ENCODE measurements at regions not wholly inside any gene's neighbourhood (a gene's known extent, or its start where the extent isn't known, plus 50 kb on each side); places are given as distances from the start of the nearest gene placed in this dataset.

- intact Hi-C loops (cut with micrococcal nuclease; ENCODE audit: unreplicated experiment): no loop called here
- Histone ChIP-seq H3K9me2 (ENCODE audit: insufficient read depth) (no peaks in the 10 kb centered on the region), H3K36me3 (ENCODE audit: low read depth) (no peaks in the 10 kb centered on the region), H4K20me1 (ENCODE audit: insufficient read depth) (no peaks in the 10 kb centered on the region), H3F3A (ENCODE audit: insufficient read depth, low read depth) (no peaks in the 10 kb centered on the region), H3K27ac (no peak overlapping the region), H3K27me3 (ENCODE audit: insufficient read depth, low read depth) (no peaks in the 10 kb centered on the region), H3K4me3 (no peak overlapping the region), H2AFZ (no peak overlapping the region), H3K4me1 (replicated peaks; ENCODE audit: insufficient read depth) (no peaks in the 10 kb centered on the region), H3K79me2 (ENCODE audit: low read depth) (no peaks in the 10 kb centered on the region), H3K4me2 (no peak overlapping the region), H3K9me3 (ENCODE audit: insufficient read depth, low read depth) (no peaks in the 10 kb centered on the region)
- no peak for DNase-seq
- POLR2A ChIA-PET (ENCODE audit: unreplicated experiment): interaction anchor here (0.6 kb wide), 1 partner anchor 115 kb away, joined by 4 read pairs; the partner anchor contains the start of gene KRAS
- no peak for TF ChIP-seq CTCF (conservative IDR thresholded peaks at IDR 0.05)
- TF ChIP-seq EZH2 (IDR thresholded peaks at IDR 0.05; ENCODE audit: low read depth): no peak
- no TSS peak for BruUV-seq (replicated peaks)
- CTCF ChIA-PET: no interaction called here
Observed at GRCh38 chr12:25366122-25366521, 115.4 kb upstream of the KRAS start.

- H3K4me3 ChIP-seq: no peak overlapping the region
- H3K4me2 ChIP-seq: no peak overlapping the region
- DNase-seq: no peak
- no peaks in the 10 kb centered on the region for H3F3A ChIP-seq (ENCODE audit: insufficient read depth, low read depth)
- no peaks in the 10 kb centered on the region for H3K9me2 ChIP-seq (ENCODE audit: insufficient read depth)
- BruUV-seq (replicated peaks): no TSS peak
- no peaks in the 10 kb centered on the region for H3K9me3 ChIP-seq (ENCODE audit: insufficient read depth, low read depth)
- H3K79me2 ChIP-seq (ENCODE audit: low read depth): no peaks in the 10 kb centered on the region
- H4K20me1 ChIP-seq (ENCODE audit: insufficient read depth): no peaks in the 10 kb centered on the region
- no peaks in the 10 kb centered on the region for H3K36me3 ChIP-seq (ENCODE audit: low read depth)
- no peak overlapping the region for H2AFZ ChIP-seq
- intact Hi-C loops (cut with micrococcal nuclease; ENCODE audit: unreplicated experiment): no loop called here
- POLR2A ChIA-PET (ENCODE audit: unreplicated experiment): no interaction called here
- CTCF ChIA-PET: no interaction called here
- no peaks in the 10 kb centered on the region for H3K4me1 ChIP-seq (replicated peaks; ENCODE audit: insufficient read depth)
- no peak overlapping the region for H3K27ac ChIP-seq
- no peaks in the 10 kb centered on the region for H3K27me3 ChIP-seq (ENCODE audit: insufficient read depth, low read depth)
- TF ChIP-seq CTCF (conservative IDR thresholded peaks at IDR 0.05) (no peak), EZH2 (IDR thresholded peaks at IDR 0.05; ENCODE audit: low read depth) (no peak)
Observed at GRCh38 chr12:25365340-25365730, 114.6 kb upstream of the KRAS start.

- no peak overlapping the region for H2AFZ ChIP-seq
- no peaks in the 10 kb centered on the region for H3F3A ChIP-seq (ENCODE audit: insufficient read depth, low read depth)
- no peaks in the 10 kb centered on the region for H3K9me2 ChIP-seq (ENCODE audit: insufficient read depth)
- intact Hi-C loops (cut with micrococcal nuclease; ENCODE audit: unreplicated experiment): no loop called here
- no peak overlapping the region for H3K4me3 ChIP-seq
- CTCF ChIA-PET: interaction anchor here (0.6 to 0.9 kb wide), 2 partner anchors 52 to 457 kb away, joined by 3 to 14 read pairs; no protein-coding TSS in a partner anchor
- H4K20me1 ChIP-seq (ENCODE audit: insufficient read depth): no peaks in the 10 kb centered on the region
- H3K4me1 ChIP-seq (replicated peaks; ENCODE audit: insufficient read depth): no peaks in the 10 kb centered on the region
- TF ChIP-seq EZH2 (IDR thresholded peaks at IDR 0.05; ENCODE audit: low read depth) (no peak), CTCF (conservative IDR thresholded peaks at IDR 0.05) (no peak)
- no peaks in the 10 kb centered on the region for H3K79me2 ChIP-seq (ENCODE audit: low read depth)
- POLR2A ChIA-PET (ENCODE audit: unreplicated experiment): no interaction called here
- DNase-seq: no peak
- no TSS peak for BruUV-seq (replicated peaks)
- H3K9me3 ChIP-seq (ENCODE audit: insufficient read depth, low read depth): no peaks in the 10 kb centered on the region
- H3K27me3 ChIP-seq (ENCODE audit: insufficient read depth, low read depth): no peaks in the 10 kb centered on the region
- no peak overlapping the region for H3K27ac ChIP-seq
- H3K36me3 ChIP-seq (ENCODE audit: low read depth): no peaks in the 10 kb centered on the region
- no peak overlapping the region for H3K4me2 ChIP-seq
Observed at GRCh38 chr12:25364529-25365339, 114.0 kb upstream of the KRAS start.

Measured in PC-9 (cell line).